ENCODE measurements at regions not wholly inside any gene's neighbourhood (a gene's known extent, or its start where the extent isn't known, plus 50 kb on each side); places are given as distances from the start of the nearest gene placed in this dataset.

DNA sequence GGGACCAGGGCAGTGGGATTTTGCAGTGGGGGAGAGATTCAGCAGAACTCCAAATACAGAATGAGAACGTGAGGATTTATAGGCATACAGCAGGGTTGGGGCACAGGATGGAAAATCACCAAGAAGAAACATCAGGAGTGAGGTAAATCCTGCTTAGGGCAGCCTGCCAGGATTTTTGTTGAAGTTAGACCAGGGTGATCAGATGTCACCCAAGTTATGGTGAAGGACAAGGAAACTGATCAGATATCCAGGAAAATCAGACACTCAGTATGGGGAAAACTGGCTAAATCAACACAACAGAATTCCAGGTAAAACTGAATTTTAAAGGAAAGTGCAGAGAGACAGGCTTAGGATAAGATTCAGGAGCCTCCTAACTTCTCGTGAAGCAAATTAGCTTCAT, 682.4 kb downstream of the TMEM121 start:
- Mint-ChIP-seq H3K27me3 (ENCODE audit: insufficient read depth, unreplicated experiment) (no peaks in the 10 kb centered on the region), H3K9me3 (ENCODE audit: unreplicated experiment) (peaks cover 10% of the 10 kb centered on the region), H3K27ac (ENCODE audit: unreplicated experiment) (peak overlapping the region; percentile 98), H3K4me1 (ENCODE audit: low read depth, unreplicated experiment) (peaks cover 51% of the 10 kb centered on the region), H3K36me3 (ENCODE audit: insufficient read depth, unreplicated experiment) (peaks cover 48% of the 10 kb centered on the region), H3K4me3 (ENCODE audit: unreplicated experiment) (peak overlapping the region; percentile 27)
- H3K4me1 ChIP-seq, result peaks cover 51% of the 10 kb centered on the region
- H3K9me3 ChIP-seq, result peaks cover 6% of the 10 kb centered on the region; the same call in 1 of the 2 replicates
- no peak overlapping the region for H3K4me3 ChIP-seq (ENCODE audit: low read depth, low read length)
- CTCF ChIA-PET, result no interaction called here
- BruUV-seq (replicated peaks), result no TSS peak
- POLR2A ChIA-PET, result no interaction called here
- DNase-seq, result no peak
- no peaks in the 10 kb centered on the region for H3K27me3 ChIP-seq (replicated peaks; ENCODE audit: control insufficient read depth, insufficient read depth, low read length)
- no peaks in the 10 kb centered on the region for H3K36me3 ChIP-seq (ENCODE audit: control insufficient read depth, insufficient read depth, low read length)
- intact Hi-C loops (cut with micrococcal nuclease; ENCODE audit: unreplicated experiment), result no loop called here
- TF ChIP-seq, protein P1, sequence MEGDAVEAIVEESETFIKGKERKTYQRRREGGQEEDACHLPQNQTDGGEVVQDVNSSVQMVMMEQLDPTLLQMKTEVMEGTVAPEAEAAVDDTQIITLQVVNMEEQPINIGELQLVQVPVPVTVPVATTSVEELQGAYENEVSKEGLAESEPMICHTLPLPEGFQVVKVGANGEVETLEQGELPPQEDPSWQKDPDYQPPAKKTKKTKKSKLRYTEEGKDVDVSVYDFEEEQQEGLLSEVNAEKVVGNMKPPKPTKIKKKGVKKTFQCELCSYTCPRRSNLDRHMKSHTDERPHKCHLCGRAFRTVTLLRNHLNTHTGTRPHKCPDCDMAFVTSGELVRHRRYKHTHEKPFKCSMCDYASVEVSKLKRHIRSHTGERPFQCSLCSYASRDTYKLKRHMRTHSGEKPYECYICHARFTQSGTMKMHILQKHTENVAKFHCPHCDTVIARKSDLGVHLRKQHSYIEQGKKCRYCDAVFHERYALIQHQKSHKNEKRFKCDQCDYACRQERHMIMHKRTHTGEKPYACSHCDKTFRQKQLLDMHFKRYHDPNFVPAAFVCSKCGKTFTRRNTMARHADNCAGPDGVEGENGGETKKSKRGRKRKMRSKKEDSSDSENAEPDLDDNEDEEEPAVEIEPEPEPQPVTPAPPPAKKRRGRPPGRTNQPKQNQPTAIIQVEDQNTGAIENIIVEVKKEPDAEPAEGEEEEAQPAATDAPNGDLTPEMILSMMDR (IDR thresholded peaks at IDR 0.05; ENCODE audit: insufficient read depth in 1 of 2, low read depth in 1 of 2, low read length in 1 of 2, severe bottlenecking in 1 of 2, unreplicated experiment in 1 of 2), result no peak

- peaks cover 43% of the 10 kb centered on the region for H3K4me1 ChIP-seq
- H3K27me3 ChIP-seq (replicated peaks; ENCODE audit: control insufficient read depth, insufficient read depth, low read length), result no peaks in the 10 kb centered on the region
- H3K36me3 ChIP-seq (ENCODE audit: control insufficient read depth, insufficient read depth, low read length), result no peaks in the 10 kb centered on the region
- peaks cover 44% of the 10 kb centered on the region for H3K4me1 Mint-ChIP-seq (ENCODE audit: low read depth, unreplicated experiment)
- no peaks in the 10 kb centered on the region for H3K27me3 Mint-ChIP-seq (ENCODE audit: insufficient read depth, unreplicated experiment)
- POLR2A ChIA-PET, result no interaction called here
- H3K4me3 ChIP-seq (ENCODE audit: low read depth, low read length), result no peak overlapping the region
- peaks cover 10% of the 10 kb centered on the region for H3K9me3 Mint-ChIP-seq (ENCODE audit: unreplicated experiment)
- peak overlapping the region; percentile 81 for H3K27ac Mint-ChIP-seq (ENCODE audit: unreplicated experiment)
- no TSS peak for BruUV-seq (replicated peaks)
- peaks cover 39% of the 10 kb centered on the region for H3K36me3 Mint-ChIP-seq (ENCODE audit: insufficient read depth, unreplicated experiment)
- peak overlapping the region; percentile 35 for H3K4me3 Mint-ChIP-seq (ENCODE audit: unreplicated experiment)
- peaks cover 6% of the 10 kb centered on the region; the same call in 1 of the 2 replicates for H3K9me3 ChIP-seq
- CTCF ChIA-PET, result no interaction called here
- no peak for DNase-seq
- TF ChIP-seq, protein P1 (IDR thresholded peaks at IDR 0.05; ENCODE audit: insufficient read depth in 1 of 2, low read depth in 1 of 2, low read length in 1 of 2, severe bottlenecking in 1 of 2, unreplicated experiment in 1 of 2), result no peak
- intact Hi-C loops (cut with micrococcal nuclease; ENCODE audit: unreplicated experiment), result loop anchor here (1.0 kb wide), 1 partner anchor 39 kb away; no protein-coding TSS in a partner anchor
Observed at GRCh38 chr14:106209755-106210154, 683.4 kb downstream of the TMEM121 start.

GRCh38 chr14:106210650-106211049, 684.3 kb downstream of the TMEM121 start:
- H3K4me1 Mint-ChIP-seq (ENCODE audit: low read depth, unreplicated experiment), result peaks cover 37% of the 10 kb centered on the region
- intact Hi-C loops (cut with micrococcal nuclease; ENCODE audit: unreplicated experiment), result loop anchor here (1.0 kb wide), 1 partner anchor 40 kb away; no protein-coding TSS in a partner anchor
- no peak overlapping the region for H3K4me3 Mint-ChIP-seq (ENCODE audit: unreplicated experiment)
- Histone ChIP-seq H3K27me3 (replicated peaks; ENCODE audit: control insufficient read depth, insufficient read depth, low read length) (no peaks in the 10 kb centered on the region), H3K36me3 (ENCODE audit: control insufficient read depth, insufficient read depth, low read length) (no peaks in the 10 kb centered on the region), H3K4me1 (peaks cover 39% of the 10 kb centered on the region), H3K9me3 (peaks cover 6% of the 10 kb centered on the region; the same call in 1 of the 2 replicates), H3K4me3 (ENCODE audit: low read depth, low read length) (no peak overlapping the region)
- DNase-seq, result peak; percentile 59 to 64
- TF ChIP-seq, protein P1 (IDR thresholded peaks at IDR 0.05; ENCODE audit: insufficient read depth in 1 of 2, low read depth in 1 of 2, low read length in 1 of 2, severe bottlenecking in 1 of 2, unreplicated experiment in 1 of 2), result peak; percentile 21 to 50
- ChIA-PET POLR2A (no interaction called here), CTCF (interaction anchor here (0.6 to 0.9 kb wide), 4 partner anchors 11 to 261 kb away, joined by 3 to 7 read pairs (median 4); no protein-coding TSS in a partner anchor)
- peaks cover 10% of the 10 kb centered on the region for H3K9me3 Mint-ChIP-seq (ENCODE audit: unreplicated experiment)
- H3K27me3 Mint-ChIP-seq (ENCODE audit: insufficient read depth, unreplicated experiment), result no peaks in the 10 kb centered on the region
- H3K27ac Mint-ChIP-seq (ENCODE audit: unreplicated experiment), result peak overlapping the region; percentile 81
- peaks cover 30% of the 10 kb centered on the region for H3K36me3 Mint-ChIP-seq (ENCODE audit: insufficient read depth, unreplicated experiment)
- BruUV-seq (replicated peaks), result no TSS peak
